ENCODE measurements at regions not wholly inside any gene's neighbourhood (a gene's known extent, or its start where the extent isn't known, plus 50 kb on each side); places are given as distances from the start of the nearest gene placed in this dataset.

DNA sequence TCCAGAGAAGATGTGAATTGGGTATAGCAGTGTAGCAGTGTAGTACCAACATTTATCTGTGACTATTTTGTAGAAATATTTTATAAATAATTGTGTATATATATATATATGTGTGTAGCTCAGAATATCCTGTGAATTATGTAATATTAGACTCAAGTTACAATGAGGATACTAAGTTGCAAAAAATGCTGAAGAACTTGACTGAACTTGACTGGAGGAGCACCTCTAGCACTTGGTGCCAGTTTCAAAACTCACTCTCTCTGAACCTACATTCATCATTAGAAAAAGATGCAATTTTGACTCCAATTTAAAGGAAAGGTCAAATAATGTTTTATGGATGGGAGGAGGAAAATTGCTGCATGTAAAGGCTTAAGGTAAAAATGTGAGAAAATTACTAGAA is 285.7 kb upstream of the LMO3 start:
- TF ChIP-seq MCM2 (IDR thresholded peaks at IDR 0.05; ENCODE audit: low read depth) (no peak), ZNF431 (CRISPR knock-in tag; IDR thresholded peaks at IDR 0.05) (no peak), HINFP (tag; conservative IDR thresholded peaks at IDR 0.05; ENCODE audit: low read depth) (no peak), FOXJ3 (CRISPR knock-in tag; IDR thresholded peaks at IDR 0.05) (no peak), NR1H2 (CRISPR knock-in tag; IDR thresholded peaks at IDR 0.05) (no peak), EZH2 (IDR thresholded peaks at IDR 0.05; ENCODE audit: borderline replicate concordance, low read depth, low read length) (no peak), U2AF1 (optimal IDR thresholded peaks at IDR 0.05; ENCODE audit: low read depth, low read length) (no peak), MEF2A (IDR thresholded peaks at IDR 0.05; ENCODE audit: control insufficient read depth, low read depth, low read length) (no peak), MTA1 (IDR thresholded peaks at IDR 0.05; ENCODE audit: borderline replicate concordance) (no peak)

Measured in K562 (cell line).